ENCODE measurements at regions not wholly inside any gene's neighbourhood (a gene's known extent, or its start where the extent isn't known, plus 50 kb on each side); places are given as distances from the start of the nearest gene placed in this dataset.

- TF ChIP-seq KAT7 (CRISPR knock-in tag; IDR thresholded peaks at IDR 0.05; ENCODE audit: borderline replicate concordance): no peak
Observed at GRCh38 chr2:458425-458815, 170.5 kb upstream of the ALKAL2 start (continued).

- H3K4me1 ChIP-seq (ENCODE audit: insufficient read depth, low read length): no peaks in the 10 kb centered on the region
- DNase-seq (ENCODE audit: low spot score): no peak
- BruUV-seq (replicated peaks): no TSS peak
- no peak overlapping the region for H3K4me2 ChIP-seq (ENCODE audit: low read depth, low read length)
- peaks cover 3 to 67% of the 10 kb centered on the region in 2 experiments; a peak in 4 of 5 replicates for H3K27me3 ChIP-seq (ENCODE audit: control insufficient read depth in 1 of 2, insufficient read depth in 2 of 2, low read length in 2 of 2)
- CTCF ChIA-PET (ENCODE audit: low intra/inter-chr PET ratio, low total read pairs): no interaction called here
- no peaks in the 10 kb centered on the region for H3K79me2 ChIP-seq (ENCODE audit: insufficient read depth, low read length)
- no peak for ATAC-seq
- H2AFZ ChIP-seq (ENCODE audit: low read length): no peak overlapping the region
- no peak for TF ChIP-seq PLRG1 (conservative IDR thresholded peaks at IDR 0.05)
- no peak for TF ChIP-seq ZNF34 (CRISPR knock-in tag; IDR thresholded peaks at IDR 0.05; ENCODE audit: borderline replicate concordance)
- TF ChIP-seq, protein P1, sequence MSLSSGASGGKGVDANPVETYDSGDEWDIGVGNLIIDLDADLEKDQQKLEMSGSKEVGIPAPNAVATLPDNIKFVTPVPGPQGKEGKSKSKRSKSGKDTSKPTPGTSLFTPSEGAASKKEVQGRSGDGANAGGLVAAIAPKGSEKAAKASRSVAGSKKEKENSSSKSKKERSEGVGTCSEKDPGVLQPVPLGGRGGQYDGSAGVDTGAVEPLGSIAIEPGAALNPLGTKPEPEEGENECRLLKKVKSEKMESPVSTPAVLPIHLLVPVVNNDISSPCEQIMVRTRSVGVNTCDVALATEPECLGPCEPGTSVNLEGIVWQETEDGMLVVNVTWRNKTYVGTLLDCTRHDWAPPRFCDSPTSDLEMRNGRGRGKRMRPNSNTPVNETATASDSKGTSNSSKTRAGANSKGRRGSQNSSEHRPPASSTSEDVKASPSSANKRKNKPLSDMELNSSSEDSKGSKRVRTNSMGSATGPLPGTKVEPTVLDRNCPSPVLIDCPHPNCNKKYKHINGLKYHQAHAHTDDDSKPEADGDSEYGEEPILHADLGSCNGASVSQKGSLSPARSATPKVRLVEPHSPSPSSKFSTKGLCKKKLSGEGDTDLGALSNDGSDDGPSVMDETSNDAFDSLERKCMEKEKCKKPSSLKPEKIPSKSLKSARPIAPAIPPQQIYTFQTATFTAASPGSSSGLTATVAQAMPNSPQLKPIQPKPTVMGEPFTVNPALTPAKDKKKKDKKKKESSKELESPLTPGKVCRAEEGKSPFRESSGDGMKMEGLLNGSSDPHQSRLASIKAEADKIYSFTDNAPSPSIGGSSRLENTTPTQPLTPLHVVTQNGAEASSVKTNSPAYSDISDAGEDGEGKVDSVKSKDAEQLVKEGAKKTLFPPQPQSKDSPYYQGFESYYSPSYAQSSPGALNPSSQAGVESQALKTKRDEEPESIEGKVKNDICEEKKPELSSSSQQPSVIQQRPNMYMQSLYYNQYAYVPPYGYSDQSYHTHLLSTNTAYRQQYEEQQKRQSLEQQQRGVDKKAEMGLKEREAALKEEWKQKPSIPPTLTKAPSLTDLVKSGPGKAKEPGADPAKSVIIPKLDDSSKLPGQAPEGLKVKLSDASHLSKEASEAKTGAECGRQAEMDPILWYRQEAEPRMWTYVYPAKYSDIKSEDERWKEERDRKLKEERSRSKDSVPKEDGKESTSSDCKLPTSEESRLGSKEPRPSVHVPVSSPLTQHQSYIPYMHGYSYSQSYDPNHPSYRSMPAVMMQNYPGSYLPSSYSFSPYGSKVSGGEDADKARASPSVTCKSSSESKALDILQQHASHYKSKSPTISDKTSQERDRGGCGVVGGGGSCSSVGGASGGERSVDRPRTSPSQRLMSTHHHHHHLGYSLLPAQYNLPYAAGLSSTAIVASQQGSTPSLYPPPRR (CRISPR knock-in tag; IDR thresholded peaks at IDR 0.05; ENCODE audit: borderline replicate concordance): no peak
- no peak for TF ChIP-seq TMF1 (CRISPR knock-in tag; IDR thresholded peaks at IDR 0.05; ENCODE audit: low read depth)
- TF ChIP-seq ELF4 (CRISPR knock-in tag; IDR thresholded peaks at IDR 0.05; ENCODE audit: borderline replicate concordance): no peak
- no peak for TF ChIP-seq ZNF225 (CRISPR knock-in tag; IDR thresholded peaks at IDR 0.05)
- no peak for TF ChIP-seq HIVEP1 (CRISPR knock-in tag; IDR thresholded peaks at IDR 0.05)
- TF ChIP-seq HNRNPUL1 (IDR thresholded peaks at IDR 0.05; ENCODE audit: low read depth, low read length): no peak
- no peak for TF ChIP-seq SETDB1 (CRISPR knock-in tag; IDR thresholded peaks at IDR 0.05; ENCODE audit: borderline replicate concordance)
- no peak for TF ChIP-seq CCAR2 (optimal IDR thresholded peaks at IDR 0.05; ENCODE audit: low read depth, low read length)
- TF ChIP-seq TCF12 (IDR thresholded peaks at IDR 0.05): no peak
- TF ChIP-seq TCF12 (CRISPR knock-in tag; IDR thresholded peaks at IDR 0.05): no peak
- no peak for TF ChIP-seq SMARCE1 (IDR thresholded peaks at IDR 0.05; ENCODE audit: borderline replicate concordance)
- POLR2A ChIA-PET: no interaction called here
- FAIRE-seq: no peak
- no peak overlapping the region for H3K9ac ChIP-seq (ENCODE audit: insufficient read depth, low read depth, low read length)
- 11% methylated on average over 8 of the region's 8 CpGs for WGBS (ENCODE audit: low lambda C conversion rate)
- no peak overlapping the region for H3K27ac ChIP-seq (ENCODE audit: extremely low read length, insufficient read depth, low read length)
- no peaks in the 10 kb centered on the region for H3K9me3 ChIP-seq (ENCODE audit: low read length)
- H4K20me1 ChIP-seq (ENCODE audit: insufficient read depth, low read length): no peaks in the 10 kb centered on the region
- no peak overlapping the region for H3K4me3 ChIP-seq (replicated peaks in 1 of 3; ENCODE audit: insufficient read depth in 1 of 3, low read depth in 2 of 3, low read length in 3 of 3)
- no peaks in the 10 kb centered on the region for H3K36me3 ChIP-seq (replicated peaks in 1 of 2; ENCODE audit: control insufficient read depth in 1 of 2, insufficient read depth in 2 of 2, low read length in 2 of 2)
- intact Hi-C loops (cut with micrococcal nuclease; ENCODE audit: unreplicated experiment): no loop called here
- in situ Hi-C loops (cut with HindIII; ENCODE audit: extremely low pct_ligation_motif_present, low pct_unique_long_range_greater_than_20kb): no loop called here
Observed at GRCh38 chr2:457792-458424, 170.0 kb upstream of the ALKAL2 start.

All from HepG2 (cell line).